Astrocyte (in vitro differentiated cells and primary cell): ENCODE measurements at regions not wholly inside any gene's neighbourhood (a gene's known extent, or its start where the extent isn't known, plus 50 kb on each side); places are given as distances from the start of the nearest gene placed in this dataset.

Experiments
- DNase-seq: peaks from one replicate; pipeline ENCODE4 v3.0.0-alpha.2; 2010; ENCODE audit warnings: low read depth
- FAIRE-seq: peaks from 2 replicates; lab custom pipeline; 2011; peaks lifted over from hg19 to GRCh38; lab: Jason Lieb, UNC
- H2AFZ ChIP-seq: 2 replicates; pipeline ENCODE4 v1.6.0; 2012; ENCODE audit warnings: low read depth, low read length, inconsistent platforms
- H3K27ac ChIP-seq: 2 replicates; pipeline ENCODE4 v1.5.1; 2011; ENCODE audit warnings: low read depth, low read length, inconsistent platforms
- H3K27me3 ChIP-seq: 2 replicates; pipeline ENCODE4 v1.6.0; 2011; ENCODE audit warnings: low read length, inconsistent platforms; ENCODE audit not compliant: insufficient read depth
- H3K36me3 ChIP-seq: 2 replicates; pipeline ENCODE4 v1.5.1; 2011; ENCODE audit warnings: low read length, inconsistent platforms; ENCODE audit not compliant: insufficient read depth
- H3K4me1 ChIP-seq: 2 replicates; pipeline ENCODE4 v1.5.1; 2011; ENCODE audit warnings: low read length, inconsistent platforms; ENCODE audit not compliant: insufficient read depth
- H3K4me2 ChIP-seq: 2 replicates; pipeline ENCODE4 v1.6.0; 2012; ENCODE audit warnings: low read length, inconsistent platforms
- H3K4me3 ChIP-seq: 2 replicates; pipeline ENCODE4 v1.5.1; 2011; ENCODE audit warnings: low read depth, mild to moderate bottlenecking, low read length, inconsistent platforms; ENCODE audit not compliant: insufficient read depth
- H3K79me2 ChIP-seq: 2 replicates; pipeline ENCODE4 v1.6.0; 2012; ENCODE audit warnings: mild to moderate bottlenecking, low read length, inconsistent platforms; ENCODE audit not compliant: insufficient read depth
- H3K9ac ChIP-seq: 2 replicates; pipeline ENCODE4 v1.6.0; 2012; ENCODE audit warnings: mild to moderate bottlenecking, low read length, inconsistent platforms
- H3K9me3 ChIP-seq: 2 replicates; pipeline ENCODE4 v1.5.1; 2012; ENCODE audit warnings: low read depth, mild to moderate bottlenecking, low read length, inconsistent platforms; ENCODE audit not compliant: insufficient read depth
- H4K20me1 ChIP-seq: 2 replicates; pipeline ENCODE4 v1.6.0; 2012; ENCODE audit warnings: low read length, inconsistent platforms; ENCODE audit not compliant: insufficient read depth
- H3K27ac Mint-ChIP-seq: one replicate; pipeline ENCODE4 v1.8.0; 2021; ENCODE audit warnings: mild to moderate bottlenecking, mixed read lengths; ENCODE audit not compliant: unreplicated experiment
- H3K27me3 Mint-ChIP-seq: one replicate; pipeline ENCODE4 v1.8.0; 2021; ENCODE audit warnings: low read depth, mixed read lengths; ENCODE audit not compliant: unreplicated experiment
- H3K36me3 Mint-ChIP-seq: one replicate; pipeline ENCODE4 v1.8.0; 2021; ENCODE audit warnings: low read depth, mixed read lengths; ENCODE audit not compliant: unreplicated experiment
- H3K4me1 Mint-ChIP-seq: one replicate; pipeline ENCODE4 v1.8.0; 2021; ENCODE audit warnings: low read depth, mixed read lengths; ENCODE audit not compliant: unreplicated experiment
- H3K4me3 Mint-ChIP-seq: one replicate; pipeline ENCODE4 v1.8.0; 2021; ENCODE audit warnings: mild to moderate bottlenecking, moderate library complexity, mixed read lengths; ENCODE audit not compliant: unreplicated experiment
- H3K9me3 Mint-ChIP-seq: one replicate; pipeline ENCODE4 v1.8.0; 2021; ENCODE audit warnings: mild to moderate bottlenecking, mixed read lengths; ENCODE audit not compliant: unreplicated experiment
- EZH2 ChIP-seq: IDR thresholded peaks from 2 replicates; pipeline ENCODE4 v1.6.1; 2012; ENCODE audit warnings: mild to moderate bottlenecking, low read length, inconsistent platforms; ENCODE audit not compliant: insufficient read depth
- TF ChIP-seq, protein P1 (sequence below): IDR thresholded peaks from 2 replicates; pipeline ENCODE4 v1.5.1; 2011; ENCODE audit warnings: low read depth, mild to moderate bottlenecking, inconsistent platforms, low read length, moderate library complexity; ENCODE audit not compliant: insufficient read depth

DNA sequence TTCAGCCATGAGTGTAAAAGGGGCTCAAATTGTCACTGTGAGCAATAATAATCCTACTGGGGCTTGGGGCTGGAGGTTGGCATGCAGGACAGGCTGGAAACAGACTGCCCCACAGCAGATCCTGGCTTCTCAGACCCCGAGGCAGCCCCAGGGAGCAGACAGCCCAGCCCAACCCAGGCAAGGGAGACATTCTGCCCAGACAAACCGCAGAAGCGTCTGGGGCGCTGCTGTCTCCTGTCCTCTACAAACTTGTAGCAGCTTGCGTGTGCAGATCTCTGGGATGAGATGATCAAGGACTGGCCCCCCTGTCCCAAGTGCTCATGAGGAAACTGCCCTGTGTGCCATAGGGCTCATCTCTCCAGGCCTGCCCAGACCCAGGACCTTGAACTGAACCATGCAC lies 84.6 kb downstream of the MAFB start:
- Mint-ChIP-seq H3K27me3 (peaks cover 36% of the 10 kb centered on the region), H3K27ac (no peak overlapping the region), H3K36me3 (no peaks in the 10 kb centered on the region), H3K4me3 (no peak overlapping the region), H3K4me1 (peaks cover 4% of the 10 kb centered on the region), H3K9me3 (no peaks in the 10 kb centered on the region)
- FAIRE-seq (no peak), DNase-seq (no peak)
- Histone ChIP-seq H2AFZ (no peak overlapping the region), H3K36me3 (no peaks in the 10 kb centered on the region), H3K27me3 (peaks cover 2% of the 10 kb centered on the region), H3K9me3 (no peaks in the 10 kb centered on the region), H4K20me1 (no peaks in the 10 kb centered on the region), H3K79me2 (no peaks in the 10 kb centered on the region), H3K4me1 (no peaks in the 10 kb centered on the region), H3K4me3 (no peak overlapping the region), H3K4me2 (no peak overlapping the region), H3K9ac (no peak overlapping the region), H3K27ac (no peak overlapping the region)
- TF ChIP-seq EZH2: no peak
- TF ChIP-seq, protein P1, sequence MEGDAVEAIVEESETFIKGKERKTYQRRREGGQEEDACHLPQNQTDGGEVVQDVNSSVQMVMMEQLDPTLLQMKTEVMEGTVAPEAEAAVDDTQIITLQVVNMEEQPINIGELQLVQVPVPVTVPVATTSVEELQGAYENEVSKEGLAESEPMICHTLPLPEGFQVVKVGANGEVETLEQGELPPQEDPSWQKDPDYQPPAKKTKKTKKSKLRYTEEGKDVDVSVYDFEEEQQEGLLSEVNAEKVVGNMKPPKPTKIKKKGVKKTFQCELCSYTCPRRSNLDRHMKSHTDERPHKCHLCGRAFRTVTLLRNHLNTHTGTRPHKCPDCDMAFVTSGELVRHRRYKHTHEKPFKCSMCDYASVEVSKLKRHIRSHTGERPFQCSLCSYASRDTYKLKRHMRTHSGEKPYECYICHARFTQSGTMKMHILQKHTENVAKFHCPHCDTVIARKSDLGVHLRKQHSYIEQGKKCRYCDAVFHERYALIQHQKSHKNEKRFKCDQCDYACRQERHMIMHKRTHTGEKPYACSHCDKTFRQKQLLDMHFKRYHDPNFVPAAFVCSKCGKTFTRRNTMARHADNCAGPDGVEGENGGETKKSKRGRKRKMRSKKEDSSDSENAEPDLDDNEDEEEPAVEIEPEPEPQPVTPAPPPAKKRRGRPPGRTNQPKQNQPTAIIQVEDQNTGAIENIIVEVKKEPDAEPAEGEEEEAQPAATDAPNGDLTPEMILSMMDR: no peak

DNA sequence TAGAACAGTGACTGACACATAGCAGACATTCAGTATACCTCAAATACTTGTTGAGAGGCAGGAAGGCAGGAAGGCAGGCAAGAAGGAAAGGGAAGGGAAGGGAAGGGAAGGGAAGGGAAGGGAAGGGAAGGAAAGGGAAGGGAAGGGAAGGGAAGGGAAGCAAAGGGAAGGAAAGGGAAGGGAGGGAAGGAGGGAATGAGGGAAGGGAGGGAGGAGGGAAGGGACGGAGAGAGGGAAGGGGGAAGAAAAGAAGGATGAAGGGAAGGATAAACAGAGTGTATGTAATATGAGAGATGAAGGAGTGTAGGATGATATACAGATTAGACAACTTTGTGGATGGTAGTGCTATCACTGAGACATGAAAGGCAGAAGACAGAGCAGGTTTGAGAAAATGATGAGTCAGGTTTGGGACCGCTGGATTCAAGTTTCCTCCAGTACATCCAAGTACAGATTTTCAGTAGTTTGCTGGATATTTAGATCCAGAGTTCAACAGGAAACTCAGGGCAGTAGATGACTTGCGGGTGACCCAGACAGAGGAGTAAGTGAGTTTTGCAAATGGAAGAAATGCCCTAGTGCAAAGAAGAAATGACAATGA lies 85.9 kb downstream of the MAFB start:
- Mint-ChIP-seq H3K9me3 (no peaks in the 10 kb centered on the region), H3K4me3 (no peak overlapping the region), H3K4me1 (peaks cover 4% of the 10 kb centered on the region), H3K27ac (no peak overlapping the region), H3K36me3 (no peaks in the 10 kb centered on the region), H3K27me3 (peaks cover 33% of the 10 kb centered on the region)
- no peak for FAIRE-seq
- no peak overlapping the region for H3K4me2 ChIP-seq
- H3K79me2 ChIP-seq: no peaks in the 10 kb centered on the region
- H3K9ac ChIP-seq: no peak overlapping the region
- H3K9me3 ChIP-seq: no peaks in the 10 kb centered on the region
- H3K27me3 ChIP-seq: peaks cover 2% of the 10 kb centered on the region
- H4K20me1 ChIP-seq: no peaks in the 10 kb centered on the region
- TF ChIP-seq, protein P1: no peak
- no peak for TF ChIP-seq EZH2
- H3K27ac ChIP-seq: no peak overlapping the region
- H3K4me1 ChIP-seq: no peaks in the 10 kb centered on the region
- H3K4me3 ChIP-seq: no peak overlapping the region
- H3K36me3 ChIP-seq: no peaks in the 10 kb centered on the region
- DNase-seq: no peak
- no peak overlapping the region for H2AFZ ChIP-seq

DNA sequence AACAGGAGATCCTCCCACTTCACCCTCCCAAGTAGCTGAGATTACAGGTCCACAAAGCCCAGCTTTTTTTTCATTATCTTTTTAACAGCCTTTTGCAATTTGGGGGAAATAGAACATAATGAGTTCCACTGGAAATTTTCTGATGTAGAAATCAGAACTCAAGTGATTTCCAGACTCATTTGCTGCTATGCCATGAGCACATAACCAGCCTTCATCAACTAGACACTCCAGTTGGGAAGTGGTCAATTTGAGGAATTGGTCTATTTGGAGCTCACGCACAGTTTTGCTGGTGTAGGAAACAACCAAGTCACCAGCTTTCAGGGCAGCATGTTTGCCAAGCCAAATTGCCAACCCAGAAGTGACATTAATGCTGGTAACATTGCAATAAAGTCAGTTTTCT lies 86.7 kb downstream of the MAFB start:
- no peak for FAIRE-seq
- Histone ChIP-seq H3K9ac (no peak overlapping the region), H3K36me3 (no peaks in the 10 kb centered on the region), H3K4me2 (no peak overlapping the region), H3K79me2 (no peaks in the 10 kb centered on the region), H4K20me1 (no peaks in the 10 kb centered on the region), H3K27me3 (peaks cover 2% of the 10 kb centered on the region), H3K9me3 (no peaks in the 10 kb centered on the region), H3K27ac (no peak overlapping the region), H3K4me1 (no peaks in the 10 kb centered on the region), H3K4me3 (no peak overlapping the region), H2AFZ (no peak overlapping the region)
- no peak for TF ChIP-seq EZH2
- TF ChIP-seq, protein P1: no peak
- peaks cover 4% of the 10 kb centered on the region for H3K4me1 Mint-ChIP-seq
- no peaks in the 10 kb centered on the region for H3K9me3 Mint-ChIP-seq
- no peak overlapping the region for H3K4me3 Mint-ChIP-seq
- H3K27ac Mint-ChIP-seq: no peak overlapping the region
- H3K36me3 Mint-ChIP-seq: no peaks in the 10 kb centered on the region
- H3K27me3 Mint-ChIP-seq: peaks cover 32% of the 10 kb centered on the region
- DNase-seq: no peak
